Stomach (tissue), 4 donors: ENCODE measurements at regions not wholly inside any gene's neighbourhood (a gene's known extent, or its start where the extent isn't known, plus 50 kb on each side); places are given as distances from the start of the nearest gene placed in this dataset.

ENCODE experiments used
- CTCF ChIP-seq, 7 experiments: fragments of 450-650 bp in 4 of 7; fragments of 200-600 bp in 3 of 7; sonication (generic) in 3 of 7; IDR thresholded peaks; one replicate each; pipeline ENCODE4 v1.5.1; 2016 to 2019; ENCODE audit warnings: antibody characterized with exemption in 7 of 7, control low read depth in 2 of 7, mild to moderate bottlenecking in 1 of 7
- EP300 ChIP-seq: sonication (generic); formaldehyde crosslinking; IDR thresholded peaks from one replicate; pipeline ENCODE4 v1.6.1; 2017; ENCODE audit warnings: antibody characterized with exemption
- POLR2A ChIP-seq, 4 donors: fragments of 450-650 bp; IDR thresholded peaks; one replicate each; pipeline ENCODE4 v1.6.1; 2016; ENCODE audit warnings: antibody characterized with exemption in 4 of 4, control low read depth in 2 of 4, mild to moderate bottlenecking in 1 of 4, moderate library complexity in 1 of 4
- POLR2AphosphoS5 ChIP-seq, 3 donors: sonication (generic); formaldehyde crosslinking; IDR thresholded peaks; one replicate each; pipeline ENCODE4 v1.6.1; 2016; ENCODE audit warnings: antibody characterized with exemption in 3 of 3

GRCh38 chr1:87684713-87685205 is 356.1 kb downstream of the LMO4 start:
- no peak for TF ChIP-seq CTCF (IDR thresholded peaks at IDR 0.05)
- peak in 1 of 3 donors; percentile 31 for TF ChIP-seq POLR2AphosphoS5 (IDR thresholded peaks at IDR 0.05)
- no peak for TF ChIP-seq EP300
- TF ChIP-seq POLR2A (IDR thresholded peaks at IDR 0.05), result no peak
